ENCODE measurements at regions not wholly inside any gene's neighbourhood (a gene's known extent, or its start where the extent isn't known, plus 50 kb on each side); places are given as distances from the start of the nearest gene placed in this dataset.

DNA sequence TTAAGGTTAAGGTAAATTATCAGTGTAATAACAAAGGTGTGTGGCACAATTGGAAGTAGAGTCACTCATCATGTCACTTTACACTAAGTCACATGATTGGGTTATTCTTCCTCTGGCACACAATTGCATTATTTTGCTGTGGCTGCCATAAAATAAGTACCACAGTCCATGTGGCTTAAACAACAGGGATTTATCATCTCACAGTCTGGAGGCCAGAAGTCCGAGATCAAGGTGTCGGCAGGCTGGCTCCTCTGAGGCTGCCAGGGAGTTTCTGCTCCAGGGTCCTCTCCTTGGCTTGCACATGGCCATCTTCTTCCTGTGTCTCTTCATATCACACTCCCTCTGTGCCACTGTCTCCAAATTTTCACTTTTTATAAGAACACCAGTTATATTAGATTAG, 421.2 kb downstream of the CMPK2 start:
- no peak for DNase-seq
- Histone ChIP-seq H3K9me3 (no peaks in the 10 kb centered on the region), H3K4me1 (no peaks in the 10 kb centered on the region), H3K4me3 (no peak overlapping the region), H3K27ac (no peak overlapping the region), H3K36me3 (no peaks in the 10 kb centered on the region), H3K27me3 (no peaks in the 10 kb centered on the region)
- no peak for TF ChIP-seq POLR2A (IDR thresholded peaks at IDR 0.05)
- TF ChIP-seq, protein P1, sequence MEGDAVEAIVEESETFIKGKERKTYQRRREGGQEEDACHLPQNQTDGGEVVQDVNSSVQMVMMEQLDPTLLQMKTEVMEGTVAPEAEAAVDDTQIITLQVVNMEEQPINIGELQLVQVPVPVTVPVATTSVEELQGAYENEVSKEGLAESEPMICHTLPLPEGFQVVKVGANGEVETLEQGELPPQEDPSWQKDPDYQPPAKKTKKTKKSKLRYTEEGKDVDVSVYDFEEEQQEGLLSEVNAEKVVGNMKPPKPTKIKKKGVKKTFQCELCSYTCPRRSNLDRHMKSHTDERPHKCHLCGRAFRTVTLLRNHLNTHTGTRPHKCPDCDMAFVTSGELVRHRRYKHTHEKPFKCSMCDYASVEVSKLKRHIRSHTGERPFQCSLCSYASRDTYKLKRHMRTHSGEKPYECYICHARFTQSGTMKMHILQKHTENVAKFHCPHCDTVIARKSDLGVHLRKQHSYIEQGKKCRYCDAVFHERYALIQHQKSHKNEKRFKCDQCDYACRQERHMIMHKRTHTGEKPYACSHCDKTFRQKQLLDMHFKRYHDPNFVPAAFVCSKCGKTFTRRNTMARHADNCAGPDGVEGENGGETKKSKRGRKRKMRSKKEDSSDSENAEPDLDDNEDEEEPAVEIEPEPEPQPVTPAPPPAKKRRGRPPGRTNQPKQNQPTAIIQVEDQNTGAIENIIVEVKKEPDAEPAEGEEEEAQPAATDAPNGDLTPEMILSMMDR (IDR thresholded peaks at IDR 0.05): no peak
- WGBS, 2 donors: 75 to 77% methylated on average over 2 of the region's 2 CpGs
- intact Hi-C loops (cut with DNase I): no loop called here

DNA sequence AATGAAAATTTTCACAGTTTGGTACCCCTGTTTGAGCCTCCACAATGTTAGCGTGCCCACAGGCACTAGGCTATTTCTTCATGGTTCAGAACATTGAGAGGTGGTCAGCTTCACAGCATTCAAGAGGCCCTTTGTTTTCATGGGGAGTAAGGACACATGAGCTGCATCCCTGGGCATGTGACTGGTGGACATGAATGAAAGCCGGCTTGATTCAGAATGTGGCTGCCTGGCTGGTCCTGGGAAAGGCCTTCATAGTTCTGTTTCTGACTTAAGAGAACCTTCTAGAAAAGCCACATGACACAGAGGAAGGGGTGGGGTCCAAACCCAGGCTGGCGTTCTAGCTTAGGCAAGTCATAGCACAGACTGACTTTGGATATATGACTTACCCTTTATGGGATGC, 420.6 kb downstream of the CMPK2 start:
- H3K4me1 ChIP-seq: no peaks in the 10 kb centered on the region
- H3K4me3 ChIP-seq: no peak overlapping the region
- no peak overlapping the region for H3K27ac ChIP-seq
- no peaks in the 10 kb centered on the region for H3K9me3 ChIP-seq
- DNase-seq: no peak
- H3K36me3 ChIP-seq: no peaks in the 10 kb centered on the region
- H3K27me3 ChIP-seq: no peaks in the 10 kb centered on the region
- intact Hi-C loops (cut with DNase I): no loop called here
- 77 to 83% methylated on average over 3 of the region's 3 CpGs for WGBS, 2 donors
- TF ChIP-seq, protein P1 (IDR thresholded peaks at IDR 0.05): no peak
- TF ChIP-seq POLR2A (IDR thresholded peaks at IDR 0.05): no peak

DNA sequence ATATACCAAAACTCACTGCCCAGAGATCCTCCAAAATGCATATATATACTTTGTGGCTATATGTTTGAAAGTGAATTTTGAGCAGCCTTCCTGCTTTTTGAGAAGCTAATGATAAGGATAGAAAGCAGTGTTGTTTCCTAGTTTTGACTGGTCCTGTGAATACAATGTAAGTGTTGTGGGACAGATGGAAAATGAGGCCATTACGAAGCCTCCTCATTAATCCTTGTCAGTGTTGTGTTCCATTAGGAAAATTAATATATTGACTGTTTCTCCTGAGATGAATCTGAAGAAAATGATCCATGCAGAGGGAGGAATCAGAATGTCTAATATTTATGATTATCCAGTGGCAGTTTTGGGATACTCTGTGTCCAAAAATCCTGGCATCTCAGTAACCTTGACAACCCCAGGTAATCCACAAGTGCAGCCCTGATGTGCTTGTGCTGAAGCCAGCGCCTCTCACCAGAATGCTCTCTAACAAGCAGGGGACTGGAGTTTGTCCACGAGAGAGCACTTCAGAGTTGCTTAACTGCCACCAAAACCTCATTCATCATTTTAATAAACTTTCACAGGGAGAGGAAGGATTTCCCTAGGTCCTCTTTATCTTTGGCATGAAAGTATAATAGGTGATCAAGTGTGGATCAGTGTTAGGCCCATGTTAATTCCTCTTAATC, 418.6 kb downstream of the CMPK2 start:
- no peak for DNase-seq
- Histone ChIP-seq H3K27ac (no peak overlapping the region), H3K4me1 (no peaks in the 10 kb centered on the region), H3K9me3 (no peaks in the 10 kb centered on the region), H3K36me3 (no peaks in the 10 kb centered on the region), H3K4me3 (no peak overlapping the region), H3K27me3 (no peaks in the 10 kb centered on the region)
- 55 to 71% methylated on average over 2 to 3 of the region's 3 CpGs for WGBS, 2 donors
- intact Hi-C loops (cut with DNase I): no loop called here
- no peak for TF ChIP-seq POLR2A (IDR thresholded peaks at IDR 0.05)
- TF ChIP-seq, protein P1 (IDR thresholded peaks at IDR 0.05): no peak

DNA sequence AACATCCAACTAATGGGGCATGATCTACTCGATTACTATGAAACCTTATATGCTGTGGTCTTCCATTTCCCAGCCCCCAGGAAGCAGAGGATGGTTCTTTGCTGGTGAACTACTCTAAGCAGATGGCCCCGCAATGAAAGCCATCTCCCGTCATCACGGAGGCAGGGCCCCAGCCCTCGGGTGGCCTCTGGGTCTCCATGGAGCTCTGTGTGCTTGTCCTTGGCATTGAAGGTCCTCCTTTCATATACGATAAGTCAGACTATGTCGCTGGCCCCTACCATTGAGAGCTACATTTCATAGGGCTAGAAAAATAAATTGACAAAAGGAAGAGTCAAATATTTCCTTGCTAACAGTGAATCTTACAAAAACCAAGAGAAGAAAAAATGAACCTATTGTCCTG, 416.8 kb downstream of the CMPK2 start:
- Histone ChIP-seq H3K27me3 (no peaks in the 10 kb centered on the region), H3K27ac (no peak overlapping the region), H3K4me3 (no peak overlapping the region), H3K36me3 (no peaks in the 10 kb centered on the region), H3K4me1 (no peaks in the 10 kb centered on the region), H3K9me3 (no peaks in the 10 kb centered on the region)
- DNase-seq: no peak
- TF ChIP-seq, protein P1 (IDR thresholded peaks at IDR 0.05): no peak
- no peak for TF ChIP-seq POLR2A (IDR thresholded peaks at IDR 0.05)
- 81 to 89% methylated on average over 7 of the region's 7 CpGs for WGBS, 2 donors
- intact Hi-C loops (cut with DNase I): no loop called here

DNA sequence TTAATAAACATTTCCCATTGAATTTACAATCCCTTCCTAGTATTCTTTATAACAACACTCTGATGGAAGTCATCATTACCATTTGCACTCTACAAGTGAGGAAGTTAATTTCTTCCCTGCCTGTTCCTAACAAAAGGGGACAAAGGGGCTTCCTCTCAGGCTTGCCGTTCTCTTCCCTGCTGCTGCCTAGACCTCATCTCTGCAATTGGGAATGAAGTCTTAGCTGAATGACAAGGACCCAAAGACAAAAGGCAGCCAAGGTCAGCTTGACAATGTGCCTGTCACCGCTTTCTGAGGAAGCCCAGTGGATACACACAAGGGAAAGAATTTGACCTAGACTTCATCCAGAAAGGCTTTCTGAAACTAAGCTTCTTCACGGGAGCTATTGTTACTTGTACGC, 416.4 kb downstream of the CMPK2 start:
- intact Hi-C loops (cut with DNase I): no loop called here
- WGBS, 2 donors: 54 to 65% methylated on average over 3 to 4 of the region's 4 CpGs
- TF ChIP-seq POLR2A (IDR thresholded peaks at IDR 0.05): no peak
- TF ChIP-seq, protein P1 (IDR thresholded peaks at IDR 0.05): no peak

More for the DNA sequence above, 416.4 kb downstream of the CMPK2 start:
- DNase-seq: no peak
- H3K27me3 ChIP-seq: no peaks in the 10 kb centered on the region
- H3K4me1 ChIP-seq: no peaks in the 10 kb centered on the region
- no peak overlapping the region for H3K27ac ChIP-seq
- H3K9me3 ChIP-seq: no peaks in the 10 kb centered on the region
- H3K4me3 ChIP-seq: no peak overlapping the region
- H3K36me3 ChIP-seq: no peaks in the 10 kb centered on the region

Data from esophagus squamous epithelium (tissue), 5 donors.